ENCODE measurements at regions not wholly inside any gene's neighbourhood (a gene's known extent, or its start where the extent isn't known, plus 50 kb on each side); places are given as distances from the start of the nearest gene placed in this dataset.

GRCh38 chr2:150167711-150168110, 319.8 kb downstream of the RND3 start:
- no peak overlapping the region for H3K4me3 Mint-ChIP-seq
- H3K9me3 Mint-ChIP-seq, result no peaks in the 10 kb centered on the region
- intact Hi-C loops (cut with micrococcal nuclease), result no loop called here
- no peaks in the 10 kb centered on the region for H3K4me1 Mint-ChIP-seq (ENCODE audit: low read depth)
- H3K27me3 Mint-ChIP-seq (ENCODE audit: insufficient read depth), result no peaks in the 10 kb centered on the region
- H3K27ac Mint-ChIP-seq, result no peak overlapping the region
- no peak for DNase-seq (ENCODE audit: low spot score)
- no peaks in the 10 kb centered on the region for H3K36me3 Mint-ChIP-seq (ENCODE audit: low read depth)

- no peaks in the 10 kb centered on the region for H3K27me3 Mint-ChIP-seq (ENCODE audit: insufficient read depth)
- intact Hi-C loops (cut with micrococcal nuclease), result no loop called here
- no peak overlapping the region for H3K4me3 Mint-ChIP-seq
Observed at GRCh38 chr2:150166313-150167051, 321.0 kb downstream of the RND3 start.

GRCh38 chr2:150165988-150166312, 321.5 kb downstream of the RND3 start:
- Mint-ChIP-seq H3K4me3 (no peak overlapping the region), H3K27ac (no peak overlapping the region), H3K27me3 (ENCODE audit: insufficient read depth) (no peaks in the 10 kb centered on the region), H3K4me1 (ENCODE audit: low read depth) (no peaks in the 10 kb centered on the region), H3K36me3 (ENCODE audit: low read depth) (no peaks in the 10 kb centered on the region), H3K9me3 (no peaks in the 10 kb centered on the region)
- no peak for DNase-seq (ENCODE audit: low spot score)
- intact Hi-C loops (cut with micrococcal nuclease), result no loop called here

More at GRCh38 chr2:150166313-150167051, 321.0 kb downstream of the RND3 start:
- no peak for DNase-seq (ENCODE audit: low spot score)
- Mint-ChIP-seq H3K36me3 (ENCODE audit: low read depth) (no peaks in the 10 kb centered on the region), H3K27ac (no peak overlapping the region), H3K9me3 (no peaks in the 10 kb centered on the region), H3K4me1 (ENCODE audit: low read depth) (no peaks in the 10 kb centered on the region)

- no peak for DNase-seq (ENCODE audit: low spot score)
- no peaks in the 10 kb centered on the region for H3K9me3 Mint-ChIP-seq
- no peaks in the 10 kb centered on the region for H3K36me3 Mint-ChIP-seq (ENCODE audit: low read depth)
- H3K27ac Mint-ChIP-seq, result no peak overlapping the region
- H3K4me1 Mint-ChIP-seq (ENCODE audit: low read depth), result no peaks in the 10 kb centered on the region
- H3K27me3 Mint-ChIP-seq (ENCODE audit: insufficient read depth), result no peaks in the 10 kb centered on the region
- intact Hi-C loops (cut with micrococcal nuclease), result no loop called here
- no peak overlapping the region for H3K4me3 Mint-ChIP-seq
Observed at GRCh38 chr2:150165442-150165841, 322.0 kb downstream of the RND3 start.

GRCh38 chr2:150162241-150162942, 325.1 kb downstream of the RND3 start:
- no peak overlapping the region for H3K27ac Mint-ChIP-seq
- no peaks in the 10 kb centered on the region for H3K36me3 Mint-ChIP-seq (ENCODE audit: low read depth)
- no peaks in the 10 kb centered on the region for H3K4me1 Mint-ChIP-seq (ENCODE audit: low read depth)
- no peak overlapping the region for H3K4me3 Mint-ChIP-seq
- no peaks in the 10 kb centered on the region for H3K27me3 Mint-ChIP-seq (ENCODE audit: insufficient read depth)
- no peaks in the 10 kb centered on the region for H3K9me3 Mint-ChIP-seq
- DNase-seq (ENCODE audit: low spot score), result no peak
- intact Hi-C loops (cut with micrococcal nuclease), result no loop called here

- Mint-ChIP-seq H3K27ac (no peak overlapping the region), H3K4me1 (ENCODE audit: low read depth) (no peaks in the 10 kb centered on the region), H3K36me3 (ENCODE audit: low read depth) (no peaks in the 10 kb centered on the region), H3K4me3 (no peak overlapping the region), H3K9me3 (no peaks in the 10 kb centered on the region), H3K27me3 (ENCODE audit: insufficient read depth) (no peaks in the 10 kb centered on the region)
- intact Hi-C loops (cut with micrococcal nuclease), result no loop called here
- DNase-seq (ENCODE audit: low spot score), result no peak
Observed at GRCh38 chr2:150160058-150160457, 327.4 kb downstream of the RND3 start.

GRCh38 chr2:150159300-150159699, 328.2 kb downstream of the RND3 start:
- H3K36me3 Mint-ChIP-seq (ENCODE audit: low read depth), result no peaks in the 10 kb centered on the region
- no peak overlapping the region for H3K27ac Mint-ChIP-seq
- no peak overlapping the region for H3K4me3 Mint-ChIP-seq
- H3K4me1 Mint-ChIP-seq (ENCODE audit: low read depth), result no peaks in the 10 kb centered on the region
- no peaks in the 10 kb centered on the region for H3K9me3 Mint-ChIP-seq
- no peaks in the 10 kb centered on the region for H3K27me3 Mint-ChIP-seq (ENCODE audit: insufficient read depth)
- intact Hi-C loops (cut with micrococcal nuclease), result no loop called here
- DNase-seq (ENCODE audit: low spot score), result no peak

GRCh38 chr2:150156876-150157275, 330.6 kb downstream of the RND3 start:
- Mint-ChIP-seq H3K4me1 (ENCODE audit: low read depth) (no peaks in the 10 kb centered on the region), H3K9me3 (no peaks in the 10 kb centered on the region), H3K27me3 (ENCODE audit: insufficient read depth) (no peaks in the 10 kb centered on the region), H3K4me3 (no peak overlapping the region), H3K36me3 (ENCODE audit: low read depth) (no peaks in the 10 kb centered on the region), H3K27ac (no peak overlapping the region)
- intact Hi-C loops (cut with micrococcal nuclease), result no loop called here
- DNase-seq (ENCODE audit: low spot score), result no peak

- intact Hi-C loops (cut with micrococcal nuclease), result no loop called here
Observed at GRCh38 chr2:150156415-150156814, 331.1 kb downstream of the RND3 start.

GRCh38 chr2:150154308-150154797, 333.1 kb downstream of the RND3 start:
- intact Hi-C loops (cut with micrococcal nuclease), result no loop called here
- H3K27me3 Mint-ChIP-seq (ENCODE audit: insufficient read depth), result no peaks in the 10 kb centered on the region
- no peak overlapping the region for H3K4me3 Mint-ChIP-seq
- H3K9me3 Mint-ChIP-seq, result no peaks in the 10 kb centered on the region
- H3K36me3 Mint-ChIP-seq (ENCODE audit: low read depth), result no peaks in the 10 kb centered on the region
- H3K27ac Mint-ChIP-seq, result no peak overlapping the region
- DNase-seq (ENCODE audit: low spot score), result no peak
- H3K4me1 Mint-ChIP-seq (ENCODE audit: low read depth), result no peaks in the 10 kb centered on the region

More at GRCh38 chr2:150156415-150156814, 331.1 kb downstream of the RND3 start:
- no peak overlapping the region for H3K4me3 Mint-ChIP-seq
- DNase-seq (ENCODE audit: low spot score), result no peak
- no peaks in the 10 kb centered on the region for H3K9me3 Mint-ChIP-seq
- no peak overlapping the region for H3K27ac Mint-ChIP-seq
- no peaks in the 10 kb centered on the region for H3K36me3 Mint-ChIP-seq (ENCODE audit: low read depth)
- no peaks in the 10 kb centered on the region for H3K4me1 Mint-ChIP-seq (ENCODE audit: low read depth)
- no peaks in the 10 kb centered on the region for H3K27me3 Mint-ChIP-seq (ENCODE audit: insufficient read depth)

- intact Hi-C loops (cut with micrococcal nuclease), result no loop called here
- no peaks in the 10 kb centered on the region for H3K27me3 Mint-ChIP-seq (ENCODE audit: insufficient read depth)
- no peak overlapping the region for H3K4me3 Mint-ChIP-seq
- no peak for DNase-seq (ENCODE audit: low spot score)
- no peaks in the 10 kb centered on the region for H3K36me3 Mint-ChIP-seq (ENCODE audit: low read depth)
- no peaks in the 10 kb centered on the region for H3K9me3 Mint-ChIP-seq
- no peak overlapping the region for H3K27ac Mint-ChIP-seq
- H3K4me1 Mint-ChIP-seq (ENCODE audit: low read depth), result no peaks in the 10 kb centered on the region
Observed at GRCh38 chr2:150153646-150154307, 333.7 kb downstream of the RND3 start.

- intact Hi-C loops (cut with micrococcal nuclease), result no loop called here
- H3K36me3 Mint-ChIP-seq (ENCODE audit: low read depth), result no peaks in the 10 kb centered on the region
- peaks cover 5% of the 10 kb centered on the region for H3K9me3 Mint-ChIP-seq
- no peak overlapping the region for H3K27ac Mint-ChIP-seq
- no peaks in the 10 kb centered on the region for H3K4me1 Mint-ChIP-seq (ENCODE audit: low read depth)
- H3K4me3 Mint-ChIP-seq, result no peak overlapping the region
- no peak for DNase-seq (ENCODE audit: low spot score)
- H3K27me3 Mint-ChIP-seq (ENCODE audit: insufficient read depth), result no peaks in the 10 kb centered on the region
Observed at GRCh38 chr2:150152230-150152629, 335.2 kb downstream of the RND3 start.

GRCh38 chr2:150150144-150150543, 337.3 kb downstream of the RND3 start:
- no peaks in the 10 kb centered on the region for H3K36me3 Mint-ChIP-seq (ENCODE audit: low read depth)
- peaks cover 18% of the 10 kb centered on the region for H3K9me3 Mint-ChIP-seq
- H3K27ac Mint-ChIP-seq, result no peak overlapping the region
- H3K27me3 Mint-ChIP-seq (ENCODE audit: insufficient read depth), result no peaks in the 10 kb centered on the region
- intact Hi-C loops (cut with micrococcal nuclease), result no loop called here
- no peak for DNase-seq (ENCODE audit: low spot score)
- H3K4me1 Mint-ChIP-seq (ENCODE audit: low read depth), result no peaks in the 10 kb centered on the region
- H3K4me3 Mint-ChIP-seq, result no peak overlapping the region

Data from activated T-helper 1 cell treated with anti-CD3 and anti-CD28 coated beads, Interleukin-12 subunit alpha, Interleukin-12 subunit beta, Interleukin-2, Interleukin-4 antibody, amounts not matched to agents 30 ng/mL and 10 ng/mL and 1 ng/mL, durations not matched to agents 14 hours and 24 hours and 36 hours (primary cell).